Smooth muscle cell (in vitro differentiated cells): ENCODE measurements at regions not wholly inside any gene's neighbourhood (a gene's known extent, or its start where the extent isn't known, plus 50 kb on each side); places are given as distances from the start of the nearest gene placed in this dataset.

ENCODE experiments used
- DNase-seq: peaks from one replicate; lab custom pipeline; 2025; ENCODE audit not compliant: unreplicated experiment; lab: John Stamatoyannopoulos, UW
- H2AFZ ChIP-seq: fragments of 200-600 bp; sonication (generic); 2 replicates; pipeline ENCODE4 v1.6.0; 2016; ENCODE audit warnings: antibody characterized with exemption, low read depth, mild to moderate bottlenecking
- H3F3A ChIP-seq: fragments of 200-600 bp; sonication (generic); 2 replicates; pipeline ENCODE4 v1.6.0; 2017; ENCODE audit warnings: antibody characterized with exemption, low read depth
- H3K27ac ChIP-seq: fragments of 200-600 bp; sonication (generic); 2 replicates; pipeline ENCODE4 v1.5.1; 2016; ENCODE audit warnings: low read depth, mild to moderate bottlenecking
- H3K27me3 ChIP-seq: fragments of 200-600 bp; sonication (generic); 2 replicates; pipeline ENCODE4 v1.6.1; 2016; ENCODE audit warnings: low read depth, mild to moderate bottlenecking
- H3K36me3 ChIP-seq: fragments of 200-600 bp; sonication (generic); 2 replicates; pipeline ENCODE4 v1.5.1; 2016; ENCODE audit warnings: low read depth
- H3K4me1 ChIP-seq: fragments of 200-600 bp; sonication (generic); 2 replicates; pipeline ENCODE4 v1.5.1; 2016; ENCODE audit warnings: low read depth
- H3K4me2 ChIP-seq: fragments of 200-600 bp; sonication (generic); 2 replicates; pipeline ENCODE4 v1.6.0; 2016; ENCODE audit warnings: mild to moderate bottlenecking
- H3K4me3 ChIP-seq: fragments of 200-600 bp; sonication (generic); 2 replicates; pipeline ENCODE4 v1.5.1; 2016; ENCODE audit warnings: mild to moderate bottlenecking
- H3K79me2 ChIP-seq: fragments of 200-600 bp; sonication (generic); 2 replicates; pipeline ENCODE4 v1.6.0; 2016; ENCODE audit warnings: low read depth, mild to moderate bottlenecking
- H3K9ac ChIP-seq: fragments of 200-600 bp; sonication (generic); 2 replicates; pipeline ENCODE4 v1.6.0; 2016; ENCODE audit warnings: low read depth
- H3K9me3 ChIP-seq: fragments of 200-600 bp; sonication (generic); replicated peaks from 2 replicates; pipeline ENCODE4 v1.5.1; 2016; ENCODE audit warnings: low read depth
- H4K20me1 ChIP-seq: fragments of 200-600 bp; sonication (generic); 2 replicates; pipeline ENCODE4 v1.6.0; 2016; ENCODE audit warnings: low read depth
- CTCF ChIP-seq: fragments of 200-600 bp; sonication (generic); IDR thresholded peaks from 2 replicates; pipeline ENCODE4 v1.5.1; 2017; ENCODE audit warnings: borderline replicate concordance, mild to moderate bottlenecking, antibody characterized with exemption; ENCODE audit not compliant: insufficient read depth, poor library complexity, severe bottlenecking
- WGBS: methylation state at CpG from one replicate; pipeline ENCODE4 v1.1.7; 2016; ENCODE audit warnings: low lambda C conversion rate; 5-methylcytosine and 5-hydroxymethylcytosine counted together

GRCh38 chr3:106748472-106749262 is 628.6 kb upstream of the CCDC54 start:
- Histone ChIP-seq H3K27ac (no peak overlapping the region), H4K20me1 (no peaks in the 10 kb centered on the region), H3K4me1 (no peaks in the 10 kb centered on the region), H3K4me3 (no peak overlapping the region), H2AFZ (no peak overlapping the region), H3F3A (no peaks in the 10 kb centered on the region), H3K27me3 (no peaks in the 10 kb centered on the region), H3K4me2 (no peak overlapping the region), H3K9me3 (no peaks in the 10 kb centered on the region), H3K9ac (no peak overlapping the region), H3K36me3 (no peaks in the 10 kb centered on the region), H3K79me2 (no peaks in the 10 kb centered on the region)
- WGBS = 78% methylated on average over 8 of the region's 8 CpGs
- DNase-seq = no peak
- TF ChIP-seq CTCF = no peak

GRCh38 chr3:106750092-106750491 is 627.1 kb upstream of the CCDC54 start:
- TF ChIP-seq CTCF = no peak
- 90% methylated on average over 1 of the region's 1 CpG for WGBS
- H3K4me1 ChIP-seq = no peaks in the 10 kb centered on the region
- H3K27me3 ChIP-seq = no peaks in the 10 kb centered on the region
- no peaks in the 10 kb centered on the region for H3K36me3 ChIP-seq
- H2AFZ ChIP-seq = no peak overlapping the region
- H3K9me3 ChIP-seq = peaks cover 3% of the 10 kb centered on the region
- H3K4me2 ChIP-seq = no peak overlapping the region
- no peaks in the 10 kb centered on the region for H4K20me1 ChIP-seq
- H3K79me2 ChIP-seq = no peaks in the 10 kb centered on the region
- DNase-seq = no peak
- no peak overlapping the region for H3K9ac ChIP-seq
- no peak overlapping the region for H3K4me3 ChIP-seq
- H3F3A ChIP-seq = no peaks in the 10 kb centered on the region
- H3K27ac ChIP-seq = no peak overlapping the region

- no peak overlapping the region for H3K9ac ChIP-seq
- H3F3A ChIP-seq = no peaks in the 10 kb centered on the region
- 98% methylated on average over 2 of the region's 2 CpGs for WGBS
- no peaks in the 10 kb centered on the region for H3K36me3 ChIP-seq
- no peak overlapping the region for H3K27ac ChIP-seq
- H3K4me1 ChIP-seq = no peaks in the 10 kb centered on the region
- no peak for TF ChIP-seq CTCF
- H3K27me3 ChIP-seq = no peaks in the 10 kb centered on the region
- peaks cover 12% of the 10 kb centered on the region for H3K9me3 ChIP-seq
- no peak overlapping the region for H2AFZ ChIP-seq
- H3K79me2 ChIP-seq = no peaks in the 10 kb centered on the region
- H4K20me1 ChIP-seq = no peaks in the 10 kb centered on the region
- H3K4me2 ChIP-seq = no peak overlapping the region
- H3K4me3 ChIP-seq = no peak overlapping the region
- DNase-seq = no peak
Measured at GRCh38 chr3:106755336-106755735, 621.9 kb upstream of the CCDC54 start.

GRCh38 chr3:106756901-106757300 is 620.3 kb upstream of the CCDC54 start:
- 93% methylated on average over 3 of the region's 3 CpGs for WGBS
- H3K9me3 ChIP-seq = peaks cover 12% of the 10 kb centered on the region
- no peak for TF ChIP-seq CTCF
- no peaks in the 10 kb centered on the region for H3F3A ChIP-seq
- no peaks in the 10 kb centered on the region for H3K4me1 ChIP-seq
- no peak for DNase-seq
- H4K20me1 ChIP-seq = no peaks in the 10 kb centered on the region
- no peak overlapping the region for H3K27ac ChIP-seq
- H3K4me2 ChIP-seq = no peak overlapping the region
- H3K9ac ChIP-seq = no peak overlapping the region
- no peaks in the 10 kb centered on the region for H3K27me3 ChIP-seq
- H3K36me3 ChIP-seq = no peaks in the 10 kb centered on the region
- H3K4me3 ChIP-seq = no peak overlapping the region
- no peak overlapping the region for H2AFZ ChIP-seq
- H3K79me2 ChIP-seq = no peaks in the 10 kb centered on the region
